ENCODE measurements at regions not wholly inside any gene's neighbourhood (a gene's known extent, or its start where the extent isn't known, plus 50 kb on each side); places are given as distances from the start of the nearest gene placed in this dataset.

GRCh38 chr1:29903548-29904166 lies 667.3 kb downstream of the PTPRU start:
- peak; percentile 33 for DNase-seq (ENCODE audit: low read depth)

DNA sequence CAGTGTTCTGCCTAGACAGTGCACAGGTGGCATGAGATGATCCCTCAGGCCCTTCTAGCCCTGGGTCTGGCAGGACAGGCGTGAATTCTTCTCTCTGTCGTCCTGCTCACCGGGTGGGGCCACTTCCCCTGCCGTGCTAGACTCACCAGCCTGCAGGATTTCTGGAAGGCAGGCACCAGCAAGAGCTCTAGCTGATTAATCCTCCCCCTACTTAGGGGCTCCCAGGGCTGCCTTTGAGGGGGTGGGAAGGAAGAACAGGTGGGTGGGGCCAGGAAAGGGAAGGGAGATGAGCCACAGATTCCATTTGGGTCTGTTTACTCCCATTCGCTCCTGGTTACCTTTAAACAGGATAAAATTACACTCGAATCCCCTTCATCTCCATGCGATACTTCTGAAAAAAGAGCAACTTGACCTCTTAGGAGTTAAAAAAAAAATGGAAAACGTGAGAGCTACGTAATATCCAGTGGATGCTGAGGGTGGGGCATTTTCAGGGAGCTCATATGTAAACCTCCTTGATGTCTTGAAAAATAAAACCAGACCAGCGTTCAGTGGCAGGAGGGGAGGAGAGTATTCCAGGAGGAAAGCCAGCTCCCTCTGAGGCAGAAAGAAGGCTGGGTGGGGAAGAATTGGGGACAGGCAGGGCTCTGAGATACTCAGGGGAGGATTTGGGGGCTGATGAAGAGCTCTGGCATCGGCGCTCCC lies 665.5 kb downstream of the PTPRU start:
- peak; percentile 6 for DNase-seq (ENCODE audit: low read depth)

GRCh38 chr1:29900712-29901111 lies 664.4 kb downstream of the PTPRU start:
- DNase-seq (ENCODE audit: low read depth): peak; percentile 44

GRCh38 chr1:29900104-29900679 lies 663.9 kb downstream of the PTPRU start:
- DNase-seq (ENCODE audit: low read depth): no peak

GRCh38 chr1:29896791-29897714 lies 660.7 kb downstream of the PTPRU start:
- peak; percentile 25 for DNase-seq (ENCODE audit: low read depth)

DNA sequence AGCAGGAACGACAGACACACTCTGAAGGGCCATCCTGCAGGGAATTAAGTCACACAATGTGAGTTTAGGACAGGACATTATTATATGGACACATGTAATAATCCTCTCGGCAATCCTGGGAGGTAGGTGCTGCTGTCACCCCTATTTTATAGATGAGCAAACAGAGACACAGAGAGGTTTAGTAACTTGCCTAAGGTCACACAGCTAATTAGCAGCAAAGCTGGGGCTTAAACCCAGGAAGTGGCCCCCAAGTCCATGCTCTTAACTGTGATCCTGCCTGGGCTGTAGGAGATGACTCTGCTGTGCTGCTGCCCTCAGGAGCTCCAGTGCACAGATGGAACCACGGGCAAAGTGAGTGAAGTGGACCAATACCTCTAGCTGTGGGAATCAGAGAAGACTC lies 660.0 kb downstream of the PTPRU start:
- no peak for DNase-seq (ENCODE audit: low read depth)

- no peak for DNase-seq (ENCODE audit: low read depth)
These were observed 658.9 kb downstream of the PTPRU start for GRCh38 chr1:29895201-29895600.

DNA sequence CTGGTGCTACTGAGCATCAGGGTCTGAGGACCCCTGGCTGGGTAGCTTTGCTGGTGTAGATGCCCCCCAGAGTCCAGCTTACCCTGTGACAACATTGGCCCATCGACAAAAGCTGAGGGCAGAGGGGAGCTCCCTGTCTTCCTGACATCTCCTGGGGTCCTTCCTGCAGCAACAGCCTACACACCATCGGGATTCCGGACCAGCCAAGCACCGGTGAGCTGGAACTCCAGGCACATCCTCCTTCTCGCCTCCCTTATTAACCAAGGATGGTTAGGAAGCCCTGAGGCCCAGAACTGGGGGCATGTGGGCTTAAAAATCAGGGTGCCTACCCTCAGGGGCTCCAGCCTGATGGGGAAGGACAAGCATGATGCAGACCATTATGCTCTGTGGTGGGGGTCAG lies 658.0 kb downstream of the PTPRU start:
- DNase-seq (ENCODE audit: low read depth): no peak

- DNase-seq (ENCODE audit: low read depth): no peak
These were observed 657.5 kb downstream of the PTPRU start for GRCh38 chr1:29893806-29894205.

DNA sequence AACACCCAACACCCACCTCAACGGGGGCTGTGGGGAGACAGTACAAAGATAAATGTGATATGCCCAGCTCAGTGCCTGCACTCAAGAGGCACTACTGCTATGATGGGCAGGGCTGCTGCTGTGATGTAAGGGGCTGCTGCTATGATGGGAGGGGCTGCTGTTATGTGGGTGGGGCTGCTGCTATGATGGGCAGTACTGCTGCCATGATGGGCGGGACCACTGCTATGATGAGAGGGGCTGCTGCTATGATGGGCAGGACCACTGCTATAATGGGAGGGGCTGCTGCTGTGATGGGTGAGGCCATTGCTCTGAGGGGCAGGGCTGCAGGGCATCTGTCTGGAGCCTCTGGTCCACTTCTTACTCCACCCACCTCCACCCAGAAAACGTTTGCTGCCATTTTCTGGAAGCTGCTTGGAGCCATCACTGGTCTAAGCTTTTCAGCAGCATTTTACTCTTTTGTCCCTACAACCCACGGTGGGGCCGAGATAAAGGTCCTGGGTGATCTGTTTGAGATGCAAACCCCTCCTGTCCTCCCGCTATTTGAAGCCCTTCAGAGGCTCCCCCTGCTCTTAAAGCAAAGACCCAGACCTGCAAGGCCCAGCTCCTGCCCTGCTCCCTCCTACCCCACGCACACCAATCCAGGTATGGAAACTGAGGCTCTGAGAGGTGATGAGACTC lies 656.9 kb downstream of the PTPRU start:
- DNase-seq (ENCODE audit: low read depth): no peak

GRCh38 chr1:29892247-29892646 lies 655.9 kb downstream of the PTPRU start:
- no peak for DNase-seq (ENCODE audit: low read depth)

- DNase-seq (ENCODE audit: low read depth): no peak
These were observed 654.1 kb downstream of the PTPRU start for GRCh38 chr1:29890201-29890959.

DNA sequence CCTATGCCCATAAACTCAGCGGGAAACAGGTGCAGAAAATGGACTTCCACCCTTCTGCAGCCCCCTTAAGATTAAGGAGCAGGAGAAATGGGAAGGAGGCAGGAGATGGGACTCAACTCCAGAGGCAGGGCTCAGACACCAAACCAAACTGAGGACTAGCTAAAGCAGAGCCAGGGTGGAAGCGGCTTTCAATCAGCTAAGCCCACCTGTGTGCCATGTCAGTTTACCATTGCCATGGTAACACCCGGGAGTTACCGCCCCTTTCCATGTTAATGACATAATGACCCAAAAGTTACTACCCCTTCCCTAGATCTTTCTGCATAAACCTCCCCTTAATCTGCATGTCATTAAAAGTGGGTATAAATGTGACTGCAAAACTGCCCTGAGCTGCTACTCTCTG lies 653.5 kb downstream of the PTPRU start:
- DNase-seq (ENCODE audit: low read depth): no peak

- no peak for DNase-seq (ENCODE audit: low read depth)
These were observed 648.4 kb downstream of the PTPRU start for GRCh38 chr1:29884740-29885139.

GRCh38 chr1:29883986-29884385 lies 647.7 kb downstream of the PTPRU start:
- DNase-seq (ENCODE audit: low read depth): no peak

DNA sequence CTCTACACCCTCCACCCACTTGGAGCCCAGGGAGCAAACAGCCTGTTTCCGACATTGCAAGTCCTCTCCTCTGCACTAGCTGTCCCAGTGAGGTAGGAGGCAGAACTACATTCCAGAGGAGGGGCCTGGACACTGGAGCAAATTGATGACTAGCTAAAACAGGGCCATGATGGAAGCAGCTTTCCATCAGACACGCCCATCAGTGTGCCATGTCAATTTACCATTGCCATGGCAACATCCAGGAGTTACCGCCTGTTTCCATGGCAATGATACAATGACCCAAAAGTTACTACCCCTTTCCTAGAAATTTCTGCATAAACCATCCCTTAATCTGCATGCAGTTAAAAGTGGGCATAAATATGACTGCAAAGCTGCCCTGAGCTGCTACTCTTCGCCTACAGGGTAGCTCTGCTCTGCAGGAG lies 647.1 kb downstream of the PTPRU start:
- DNase-seq (ENCODE audit: low read depth): no peak

DNA sequence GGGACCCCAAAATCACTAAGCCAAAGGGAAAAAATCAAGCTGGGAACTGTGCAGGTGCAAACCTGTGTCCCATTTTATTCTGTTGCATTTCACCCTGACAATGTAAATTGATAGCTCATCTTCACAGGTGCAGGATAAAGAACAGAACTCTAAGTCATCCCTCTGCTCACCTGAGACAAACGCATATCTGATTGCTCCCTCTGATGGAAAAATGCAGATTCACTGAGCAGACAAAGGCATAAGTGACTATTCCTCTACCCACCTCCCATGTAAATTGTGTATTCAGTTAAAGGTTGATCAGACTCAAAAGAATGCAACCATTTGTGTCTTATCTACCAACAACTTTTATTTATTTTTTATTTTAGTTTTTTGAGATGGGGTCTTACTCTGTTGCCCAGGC lies 644.2 kb downstream of the PTPRU start:
- DNase-seq (ENCODE audit: low read depth): no peak

GRCh38 chr1:29879217-29879616 lies 642.9 kb downstream of the PTPRU start:
- DNase-seq (ENCODE audit: low read depth): no peak

- DNase-seq (ENCODE audit: low read depth): no peak
These were observed 642.2 kb downstream of the PTPRU start for GRCh38 chr1:29878501-29878900.

GRCh38 chr1:29876902-29877301 lies 640.6 kb downstream of the PTPRU start:
- no peak for DNase-seq (ENCODE audit: low read depth)

- no peak for DNase-seq (ENCODE audit: low read depth)
These were observed 640.1 kb downstream of the PTPRU start for GRCh38 chr1:29876441-29876840.

Data from renal cortical epithelial cell (primary cell).